WTC11 (cell line): ENCODE measurements at regions not wholly inside any gene's neighbourhood (a gene's known extent, or its start where the extent isn't known, plus 50 kb on each side); places are given as distances from the start of the nearest gene placed in this dataset.
A peak's percentile ranks its signal among the peaks of the same experiment; 100 is the strongest.

ENCODE experiments used
- ATAC-seq: fragments of 200-7000 bp; cut with Tn5 transposase; 2 replicates; pipeline ENCODE4 v1.10.0; 2021; ENCODE audit warnings: mild to moderate bottlenecking, moderate library complexity
- CTCF ChIA-PET: fragments of 300-600 bp; sonication (Branson Sonifier 250); formaldehyde crosslinking; loops from one replicate; lab custom pipeline; 2021; ENCODE audit warnings: antibody characterized with exemption; lab: Charles Lee
- POLR2A ChIA-PET: fragments of 350-600 bp; sonication (Branson Sonifier 250); formaldehyde crosslinking; loops from one replicate; lab custom pipeline; 2021; ENCODE audit warnings: antibody characterized with exemption; lab: Charles Lee
- DNase-seq: peaks from one replicate; pipeline ENCODE4 v3.0.0; 2021; ENCODE audit warnings: low spot score
- H3K27ac Mint-ChIP-seq: 2 replicates; pipeline ENCODE4 v1.8.0; 2021; ENCODE audit warnings: mixed read lengths
- H3K27me3 Mint-ChIP-seq: 2 replicates; pipeline ENCODE4 v1.8.0; 2021; ENCODE audit warnings: low read depth, mild to moderate bottlenecking, moderate library complexity, mixed read lengths
- H3K36me3 Mint-ChIP-seq: 2 replicates; pipeline ENCODE4 v1.8.0; 2021; ENCODE audit warnings: mixed read lengths
- H3K4me1 Mint-ChIP-seq: 2 replicates; pipeline ENCODE4 v1.8.0; 2022; ENCODE audit warnings: mixed read lengths
- H3K4me3 Mint-ChIP-seq: 2 replicates; pipeline ENCODE4 v1.8.0; 2021; ENCODE audit warnings: mild to moderate bottlenecking, moderate library complexity, mixed read lengths
- H3K9me3 Mint-ChIP-seq: 2 replicates; pipeline ENCODE4 v1.8.0; 2021; ENCODE audit warnings: mixed read lengths
- CBFB ChIP-seq: sonication (generic); formaldehyde crosslinking; IDR thresholded peaks from 2 replicates; pipeline ENCODE4 v1.8.1; 2022; ENCODE audit warnings: mild to moderate bottlenecking, low read depth, missing genetic modification reagents
- ELF4 ChIP-seq: sonication (generic); formaldehyde crosslinking; IDR thresholded peaks from 2 replicates; pipeline ENCODE4 v1.8.1; 2022; ENCODE audit warnings: low read depth, mild to moderate bottlenecking, moderate library complexity, missing genetic modification reagents
- FOXJ3 ChIP-seq: sonication (generic); formaldehyde crosslinking; IDR thresholded peaks from 2 replicates; pipeline ENCODE4 v1.9.0; 2021; ENCODE audit warnings: missing genetic modification reagents, mild to moderate bottlenecking, borderline replicate concordance
- GRHL2 ChIP-seq: fragments of 250-450 bp; sonication (Bioruptor Pico); IDR thresholded peaks from 2 replicates; pipeline ENCODE4 v1.8.0; 2022; ENCODE audit warnings: mild to moderate bottlenecking, moderate library complexity; ENCODE audit not compliant: insufficient replicate concordance, severe bottlenecking
- HMGA2 ChIP-seq: fragments of 250-450 bp; sonication (Bioruptor Pico); IDR thresholded peaks from 2 replicates; pipeline ENCODE4 v1.4.0; 2021; ENCODE audit warnings: mild to moderate bottlenecking, moderate library complexity
- MXD4 ChIP-seq: fragments of 250-450 bp; sonication (Bioruptor Pico); IDR thresholded peaks from 2 replicates; pipeline ENCODE4 v1.8.0; 2021; ENCODE audit warnings: mild to moderate bottlenecking, moderate library complexity, borderline replicate concordance
- NFATC4 ChIP-seq: fragments of 250-450 bp; sonication (Bioruptor Pico); IDR thresholded peaks from 2 replicates; pipeline ENCODE4 v1.9.0; 2021; ENCODE audit warnings: mild to moderate bottlenecking
- NR1H2 ChIP-seq: sonication (generic); formaldehyde crosslinking; IDR thresholded peaks from 2 replicates; pipeline ENCODE4 v1.9.0; 2021; ENCODE audit warnings: mild to moderate bottlenecking, moderate library complexity, missing genetic modification reagents
- SMAD4 ChIP-seq: sonication (generic); formaldehyde crosslinking; IDR thresholded peaks from 2 replicates; pipeline ENCODE4 v1.8.0; 2022; ENCODE audit warnings: mild to moderate bottlenecking, missing genetic modification reagents
- TEAD4 ChIP-seq: sonication (generic); formaldehyde crosslinking; IDR thresholded peaks from 2 replicates; pipeline ENCODE4 v1.8.0; 2022; ENCODE audit warnings: mild to moderate bottlenecking, missing genetic modification reagents
- ZNF396 ChIP-seq: fragments of 250-450 bp; sonication (Bioruptor Pico); IDR thresholded peaks from 2 replicates; pipeline ENCODE4 v1.8.0; 2021; ENCODE audit warnings: mild to moderate bottlenecking, moderate library complexity, borderline replicate concordance
- TF ChIP-seq, protein P1 (sequence below): sonication (generic); formaldehyde crosslinking; IDR thresholded peaks from 2 replicates; pipeline ENCODE4 v1.8.0; 2023; ENCODE audit warnings: missing genetic modification reagents
- TF ChIP-seq, protein P2 (sequence below): fragments of 250-450 bp; sonication (Bioruptor Pico); IDR thresholded peaks from 2 replicates; pipeline ENCODE4 v1.9.0; 2021; ENCODE audit warnings: mild to moderate bottlenecking
- TF ChIP-seq, protein P3 (sequence below): sonication (generic); formaldehyde crosslinking; IDR thresholded peaks from 2 replicates; pipeline ENCODE4 v1.8.1; 2022; ENCODE audit warnings: low read depth, missing genetic modification reagents, borderline replicate concordance
- TF ChIP-seq, protein P4 (sequence below): sonication (generic); formaldehyde crosslinking; conservative IDR thresholded peaks from 2 replicates; pipeline ENCODE4 v1.8.1; 2023; ENCODE audit warnings: mild to moderate bottlenecking, low read depth, missing genetic modification reagents, moderate library complexity
- TF ChIP-seq, protein P5 (sequence below): sonication (generic); formaldehyde crosslinking; IDR thresholded peaks from 2 replicates; pipeline ENCODE4 v1.8.1; 2023; ENCODE audit warnings: mild to moderate bottlenecking, moderate library complexity, missing genetic modification reagents
- TF ChIP-seq, protein P6 (sequence below): fragments of 250-450 bp; sonication (Bioruptor Pico); IDR thresholded peaks from 2 replicates; pipeline ENCODE4 v1.9.0; 2021; ENCODE audit warnings: mild to moderate bottlenecking, borderline replicate concordance

DNA sequence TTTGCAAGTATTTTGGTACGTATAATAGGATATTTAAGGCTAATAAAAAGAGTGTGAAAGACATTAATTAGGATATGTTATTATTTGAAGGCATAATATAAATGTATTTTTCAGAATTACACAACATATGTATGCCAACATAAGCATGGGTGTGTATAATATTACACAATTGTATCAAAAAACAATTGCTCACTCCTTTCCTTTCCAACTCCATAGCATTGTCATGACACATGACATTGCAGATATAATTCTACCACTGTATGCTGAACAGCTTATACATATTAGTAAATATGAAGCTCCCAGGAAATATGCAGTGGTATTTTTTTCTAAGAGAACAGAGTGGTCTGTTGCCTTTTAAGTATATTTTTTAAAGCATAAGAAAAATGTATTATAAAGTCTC, 593.1 kb downstream of the TMX3 start (continued):
- TF ChIP-seq, protein P1, sequence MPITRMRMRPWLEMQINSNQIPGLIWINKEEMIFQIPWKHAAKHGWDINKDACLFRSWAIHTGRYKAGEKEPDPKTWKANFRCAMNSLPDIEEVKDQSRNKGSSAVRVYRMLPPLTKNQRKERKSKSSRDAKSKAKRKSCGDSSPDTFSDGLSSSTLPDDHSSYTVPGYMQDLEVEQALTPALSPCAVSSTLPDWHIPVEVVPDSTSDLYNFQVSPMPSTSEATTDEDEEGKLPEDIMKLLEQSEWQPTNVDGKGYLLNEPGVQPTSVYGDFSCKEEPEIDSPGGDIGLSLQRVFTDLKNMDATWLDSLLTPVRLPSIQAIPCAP (CRISPR knock-in tag) = no peak
- TF ChIP-seq, protein P2, sequence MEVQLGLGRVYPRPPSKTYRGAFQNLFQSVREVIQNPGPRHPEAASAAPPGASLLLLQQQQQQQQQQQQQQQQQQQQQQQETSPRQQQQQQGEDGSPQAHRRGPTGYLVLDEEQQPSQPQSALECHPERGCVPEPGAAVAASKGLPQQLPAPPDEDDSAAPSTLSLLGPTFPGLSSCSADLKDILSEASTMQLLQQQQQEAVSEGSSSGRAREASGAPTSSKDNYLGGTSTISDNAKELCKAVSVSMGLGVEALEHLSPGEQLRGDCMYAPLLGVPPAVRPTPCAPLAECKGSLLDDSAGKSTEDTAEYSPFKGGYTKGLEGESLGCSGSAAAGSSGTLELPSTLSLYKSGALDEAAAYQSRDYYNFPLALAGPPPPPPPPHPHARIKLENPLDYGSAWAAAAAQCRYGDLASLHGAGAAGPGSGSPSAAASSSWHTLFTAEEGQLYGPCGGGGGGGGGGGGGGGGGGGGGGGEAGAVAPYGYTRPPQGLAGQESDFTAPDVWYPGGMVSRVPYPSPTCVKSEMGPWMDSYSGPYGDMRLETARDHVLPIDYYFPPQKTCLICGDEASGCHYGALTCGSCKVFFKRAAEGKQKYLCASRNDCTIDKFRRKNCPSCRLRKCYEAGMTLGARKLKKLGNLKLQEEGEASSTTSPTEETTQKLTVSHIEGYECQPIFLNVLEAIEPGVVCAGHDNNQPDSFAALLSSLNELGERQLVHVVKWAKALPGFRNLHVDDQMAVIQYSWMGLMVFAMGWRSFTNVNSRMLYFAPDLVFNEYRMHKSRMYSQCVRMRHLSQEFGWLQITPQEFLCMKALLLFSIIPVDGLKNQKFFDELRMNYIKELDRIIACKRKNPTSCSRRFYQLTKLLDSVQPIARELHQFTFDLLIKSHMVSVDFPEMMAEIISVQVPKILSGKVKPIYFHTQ (CRISPR knock-in tag) = no peak
- TF ChIP-seq NFATC4 (CRISPR knock-in tag) = no peak
- no peak for TF ChIP-seq MXD4 (CRISPR knock-in tag)

DNA sequence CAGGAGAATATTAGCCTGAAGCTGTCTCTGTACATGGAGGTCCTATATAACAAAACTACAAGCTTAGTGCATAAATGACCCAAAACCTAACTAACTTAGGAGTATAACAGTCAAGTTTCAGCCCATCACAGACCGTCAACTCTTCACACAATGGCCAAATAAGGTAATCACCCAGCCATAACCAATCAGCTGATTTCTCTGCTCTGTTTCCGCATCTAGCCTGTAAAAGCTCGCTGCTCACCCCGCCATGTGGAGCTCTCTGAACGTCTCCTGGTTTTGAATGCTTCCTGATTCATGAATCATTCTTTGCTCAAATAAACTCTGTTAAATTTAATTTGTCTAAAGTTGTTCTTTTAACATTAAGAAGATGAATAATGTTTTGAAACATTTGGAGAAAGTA, 593.6 kb downstream of the TMX3 start:
- TF ChIP-seq, protein P3, sequence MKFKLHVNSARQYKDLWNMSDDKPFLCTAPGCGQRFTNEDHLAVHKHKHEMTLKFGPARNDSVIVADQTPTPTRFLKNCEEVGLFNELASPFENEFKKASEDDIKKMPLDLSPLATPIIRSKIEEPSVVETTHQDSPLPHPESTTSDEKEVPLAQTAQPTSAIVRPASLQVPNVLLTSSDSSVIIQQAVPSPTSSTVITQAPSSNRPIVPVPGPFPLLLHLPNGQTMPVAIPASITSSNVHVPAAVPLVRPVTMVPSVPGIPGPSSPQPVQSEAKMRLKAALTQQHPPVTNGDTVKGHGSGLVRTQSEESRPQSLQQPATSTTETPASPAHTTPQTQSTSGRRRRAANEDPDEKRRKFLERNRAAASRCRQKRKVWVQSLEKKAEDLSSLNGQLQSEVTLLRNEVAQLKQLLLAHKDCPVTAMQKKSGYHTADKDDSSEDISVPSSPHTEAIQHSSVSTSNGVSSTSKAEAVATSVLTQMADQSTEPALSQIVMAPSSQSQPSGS = no peak
- TF ChIP-seq, protein P4, sequence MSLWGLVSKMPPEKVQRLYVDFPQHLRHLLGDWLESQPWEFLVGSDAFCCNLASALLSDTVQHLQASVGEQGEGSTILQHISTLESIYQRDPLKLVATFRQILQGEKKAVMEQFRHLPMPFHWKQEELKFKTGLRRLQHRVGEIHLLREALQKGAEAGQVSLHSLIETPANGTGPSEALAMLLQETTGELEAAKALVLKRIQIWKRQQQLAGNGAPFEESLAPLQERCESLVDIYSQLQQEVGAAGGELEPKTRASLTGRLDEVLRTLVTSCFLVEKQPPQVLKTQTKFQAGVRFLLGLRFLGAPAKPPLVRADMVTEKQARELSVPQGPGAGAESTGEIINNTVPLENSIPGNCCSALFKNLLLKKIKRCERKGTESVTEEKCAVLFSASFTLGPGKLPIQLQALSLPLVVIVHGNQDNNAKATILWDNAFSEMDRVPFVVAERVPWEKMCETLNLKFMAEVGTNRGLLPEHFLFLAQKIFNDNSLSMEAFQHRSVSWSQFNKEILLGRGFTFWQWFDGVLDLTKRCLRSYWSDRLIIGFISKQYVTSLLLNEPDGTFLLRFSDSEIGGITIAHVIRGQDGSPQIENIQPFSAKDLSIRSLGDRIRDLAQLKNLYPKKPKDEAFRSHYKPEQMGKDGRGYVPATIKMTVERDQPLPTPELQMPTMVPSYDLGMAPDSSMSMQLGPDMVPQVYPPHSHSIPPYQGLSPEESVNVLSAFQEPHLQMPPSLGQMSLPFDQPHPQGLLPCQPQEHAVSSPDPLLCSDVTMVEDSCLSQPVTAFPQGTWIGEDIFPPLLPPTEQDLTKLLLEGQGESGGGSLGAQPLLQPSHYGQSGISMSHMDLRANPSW (CRISPR knock-in tag) = no peak
- TF ChIP-seq NR1H2 = no peak
- no peak for TF ChIP-seq ELF4
- no peak for TF ChIP-seq TEAD4 (CRISPR knock-in tag)
- no peak for TF ChIP-seq HMGA2 (CRISPR knock-in tag)
- TF ChIP-seq CBFB (CRISPR knock-in tag) = no peak
- no peak for TF ChIP-seq ZNF396 (CRISPR knock-in tag)
- TF ChIP-seq, protein P5, sequence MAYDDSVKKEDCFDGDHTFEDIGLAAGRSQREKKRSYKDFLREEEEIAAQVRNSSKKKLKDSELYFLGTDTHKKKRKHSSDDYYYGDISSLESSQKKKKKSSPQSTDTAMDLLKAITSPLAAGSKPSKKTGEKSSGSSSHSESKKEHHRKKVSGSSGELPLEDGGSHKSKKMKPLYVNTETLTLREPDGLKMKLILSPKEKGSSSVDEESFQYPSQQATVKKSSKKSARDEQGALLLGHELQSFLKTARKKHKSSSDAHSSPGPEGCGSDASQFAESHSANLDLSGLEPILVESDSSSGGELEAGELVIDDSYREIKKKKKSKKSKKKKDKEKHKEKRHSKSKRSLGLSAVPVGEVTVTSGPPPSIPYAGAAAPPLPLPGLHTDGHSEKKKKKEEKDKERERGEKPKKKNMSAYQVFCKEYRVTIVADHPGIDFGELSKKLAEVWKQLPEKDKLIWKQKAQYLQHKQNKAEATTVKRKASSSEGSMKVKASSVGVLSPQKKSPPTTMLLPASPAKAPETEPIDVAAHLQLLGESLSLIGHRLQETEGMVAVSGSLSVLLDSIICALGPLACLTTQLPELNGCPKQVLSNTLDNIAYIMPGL (CRISPR knock-in tag) = no peak
- TF ChIP-seq FOXJ3 = no peak
- peak; percentile 76 for ATAC-seq
- Mint-ChIP-seq H3K4me1 (no peaks in the 10 kb centered on the region), H3K27ac (no peak overlapping the region), H3K36me3 (no peaks in the 10 kb centered on the region), H3K27me3 (no peaks in the 10 kb centered on the region), H3K9me3 (peaks cover 3% of the 10 kb centered on the region; the same call in 1 of the 2 replicates), H3K4me3 (no peak overlapping the region)
- POLR2A ChIA-PET = no interaction called here
- DNase-seq = no peak
- CTCF ChIA-PET = interaction anchor here (0.7 kb wide), 1 partner anchor 31 kb away, joined by 4 read pairs; no protein-coding TSS in a partner anchor

DNA sequence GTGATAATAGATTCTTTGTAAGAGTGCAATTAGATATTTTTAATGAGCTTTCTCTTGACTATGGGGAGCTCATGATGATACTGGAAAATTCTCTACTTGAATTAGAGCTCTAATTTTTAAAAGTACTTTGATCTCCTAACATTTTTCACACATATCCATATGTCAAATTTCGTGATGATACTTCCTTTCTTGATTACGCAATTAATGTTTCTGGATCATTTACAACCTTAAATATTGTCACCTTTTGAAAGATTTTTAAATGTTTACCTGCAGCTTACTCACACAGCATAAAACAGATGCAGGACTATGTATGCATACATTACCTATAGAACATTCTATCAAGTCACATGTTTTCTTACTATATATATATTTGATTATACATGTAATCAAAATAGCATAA, 598.5 kb upstream of the DSEL start:
- CTCF ChIA-PET = no interaction called here
- no peak overlapping the region for H3K27ac Mint-ChIP-seq

More for the DNA sequence above, 598.5 kb upstream of the DSEL start:
- POLR2A ChIA-PET = no interaction called here
- H3K27me3 Mint-ChIP-seq = no peaks in the 10 kb centered on the region
- peaks cover 15% of the 10 kb centered on the region for H3K4me1 Mint-ChIP-seq
- H3K9me3 Mint-ChIP-seq = peaks cover 3% of the 10 kb centered on the region; the same call in 1 of the 2 replicates
- DNase-seq = no peak
- H3K4me3 Mint-ChIP-seq = no peak overlapping the region
- no peaks in the 10 kb centered on the region for H3K36me3 Mint-ChIP-seq
- TF ChIP-seq GRHL2 (CRISPR knock-in tag) (no peak), HMGA2 (CRISPR knock-in tag) (no peak), NFATC4 (CRISPR knock-in tag) (no peak), SMAD4 (CRISPR knock-in tag) (no peak)
- TF ChIP-seq, protein P6, sequence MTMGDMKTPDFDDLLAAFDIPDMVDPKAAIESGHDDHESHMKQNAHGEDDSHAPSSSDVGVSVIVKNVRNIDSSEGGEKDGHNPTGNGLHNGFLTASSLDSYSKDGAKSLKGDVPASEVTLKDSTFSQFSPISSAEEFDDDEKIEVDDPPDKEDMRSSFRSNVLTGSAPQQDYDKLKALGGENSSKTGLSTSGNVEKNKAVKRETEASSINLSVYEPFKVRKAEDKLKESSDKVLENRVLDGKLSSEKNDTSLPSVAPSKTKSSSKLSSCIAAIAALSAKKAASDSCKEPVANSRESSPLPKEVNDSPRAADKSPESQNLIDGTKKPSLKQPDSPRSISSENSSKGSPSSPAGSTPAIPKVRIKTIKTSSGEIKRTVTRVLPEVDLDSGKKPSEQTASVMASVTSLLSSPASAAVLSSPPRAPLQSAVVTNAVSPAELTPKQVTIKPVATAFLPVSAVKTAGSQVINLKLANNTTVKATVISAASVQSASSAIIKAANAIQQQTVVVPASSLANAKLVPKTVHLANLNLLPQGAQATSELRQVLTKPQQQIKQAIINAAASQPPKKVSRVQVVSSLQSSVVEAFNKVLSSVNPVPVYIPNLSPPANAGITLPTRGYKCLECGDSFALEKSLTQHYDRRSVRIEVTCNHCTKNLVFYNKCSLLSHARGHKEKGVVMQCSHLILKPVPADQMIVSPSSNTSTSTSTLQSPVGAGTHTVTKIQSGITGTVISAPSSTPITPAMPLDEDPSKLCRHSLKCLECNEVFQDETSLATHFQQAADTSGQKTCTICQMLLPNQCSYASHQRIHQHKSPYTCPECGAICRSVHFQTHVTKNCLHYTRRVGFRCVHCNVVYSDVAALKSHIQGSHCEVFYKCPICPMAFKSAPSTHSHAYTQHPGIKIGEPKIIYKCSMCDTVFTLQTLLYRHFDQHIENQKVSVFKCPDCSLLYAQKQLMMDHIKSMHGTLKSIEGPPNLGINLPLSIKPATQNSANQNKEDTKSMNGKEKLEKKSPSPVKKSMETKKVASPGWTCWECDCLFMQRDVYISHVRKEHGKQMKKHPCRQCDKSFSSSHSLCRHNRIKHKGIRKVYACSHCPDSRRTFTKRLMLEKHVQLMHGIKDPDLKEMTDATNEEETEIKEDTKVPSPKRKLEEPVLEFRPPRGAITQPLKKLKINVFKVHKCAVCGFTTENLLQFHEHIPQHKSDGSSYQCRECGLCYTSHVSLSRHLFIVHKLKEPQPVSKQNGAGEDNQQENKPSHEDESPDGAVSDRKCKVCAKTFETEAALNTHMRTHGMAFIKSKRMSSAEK (CRISPR knock-in tag) = no peak
- TF ChIP-seq, all 79 proteins: peak for 0
- no peak for ATAC-seq
